Tibial artery (tissue), 4 donors: ENCODE measurements at regions not wholly inside any gene's neighbourhood (a gene's known extent, or its start where the extent isn't known, plus 50 kb on each side); places are given as distances from the start of the nearest gene placed in this dataset.

Experiments
- DNase-seq, 2 donors: peaks; one replicate each; pipeline ENCODE4 v3.0.0-alpha.2; 2019
- H3K27ac ChIP-seq, 2 donors: fragments of 200-600 bp; sonication (generic) in 1 of 2; 1 replicate in 1 of 2; 2 replicates in 1 of 2; pipeline ENCODE4 v1.5.1; 2018 to 2019; ENCODE audit warnings: mild to moderate bottlenecking in 1 of 2
- H3K27me3 ChIP-seq, 2 donors: fragments of 200-600 bp; sonication (generic) in 1 of 2; one replicate each; pipeline versions ENCODE4 v1.5.1 to v1.6.0; 2016 to 2019
- H3K36me3 ChIP-seq, 3 donors: fragments of 200-600 bp; sonication (generic) in 2 of 3; one replicate each; pipeline ENCODE4 v1.5.1; 2016 to 2019; ENCODE audit warnings: mild to moderate bottlenecking in 2 of 3
- H3K4me1 ChIP-seq, 4 donors: fragments of 200-600 bp; sonication (generic) in 2 of 4; 1 replicate in 3 of 4; 2 replicates in 1 of 4; pipeline ENCODE4 v1.5.1; 2016 to 2019
- H3K4me3 ChIP-seq, 2 donors: fragments of 200-600 bp; sonication (generic) in 1 of 2; 1 replicate in 1 of 2; 2 replicates in 1 of 2; pipeline ENCODE4 v1.5.1; 2018 to 2019; ENCODE audit warnings: mild to moderate bottlenecking in 2 of 2
- H3K9me3 ChIP-seq, 3 donors: fragments of 200-600 bp; sonication (generic) in 1 of 3; one replicate each; pipeline ENCODE4 v1.5.1; 2016 to 2019
- CTCF ChIP-seq, 2 experiments: fragments of 200-600 bp in 1 of 2; fragments of 450-650 bp in 1 of 2; IDR thresholded peaks; one replicate each; pipeline ENCODE4 v1.5.1; 2017 to 2019; ENCODE audit warnings: antibody characterized with exemption in 2 of 2, mild to moderate bottlenecking in 1 of 2, moderate library complexity in 1 of 2
- intact Hi-C: fragments of 100-400 bp; cut with DNase I; formaldehyde crosslinking; loops from one replicate; pipeline ENCODE4 v1.15.0; 2023; ENCODE audit warnings: low total_unique reads

GRCh38 chr2:34388446-34388845 is 789.3 kb upstream of the FAM98A start:
- TF ChIP-seq CTCF (IDR thresholded peaks at IDR 0.05), result no peak
- no peak overlapping the region for H3K27ac ChIP-seq
- no peaks in the 10 kb centered on the region for H3K9me3 ChIP-seq
- intact Hi-C loops, result no loop called here
- no peaks in the 10 kb centered on the region for H3K36me3 ChIP-seq
- H3K27me3 ChIP-seq, result no peaks in the 10 kb centered on the region
- no peak for DNase-seq
- H3K4me3 ChIP-seq, result no peak overlapping the region
- H3K4me1 ChIP-seq, result no peaks in the 10 kb centered on the region

GRCh38 chr2:34387536-34387935 is 788.4 kb upstream of the FAM98A start:
- Histone ChIP-seq H3K27ac (no peak overlapping the region), H3K27me3 (no peaks in the 10 kb centered on the region), H3K36me3 (no peaks in the 10 kb centered on the region), H3K4me3 (no peak overlapping the region), H3K4me1 (no peaks in the 10 kb centered on the region), H3K9me3 (no peaks in the 10 kb centered on the region)
- no peak for DNase-seq
- TF ChIP-seq CTCF (IDR thresholded peaks at IDR 0.05), result no peak
- intact Hi-C loops, result no loop called here

- Histone ChIP-seq H3K4me3 (no peak overlapping the region), H3K27me3 (no peaks in the 10 kb centered on the region), H3K9me3 (no peaks in the 10 kb centered on the region), H3K36me3 (no peaks in the 10 kb centered on the region), H3K4me1 (no peaks in the 10 kb centered on the region), H3K27ac (no peak overlapping the region)
- intact Hi-C loops, result no loop called here
- no peak for DNase-seq
- no peak for TF ChIP-seq CTCF (IDR thresholded peaks at IDR 0.05)
Observed at GRCh38 chr2:34379586-34379985, 780.5 kb upstream of the FAM98A start.

- intact Hi-C loops, result no loop called here
- no peak overlapping the region for H3K4me3 ChIP-seq
- H3K36me3 ChIP-seq, result no peaks in the 10 kb centered on the region
- TF ChIP-seq CTCF (IDR thresholded peaks at IDR 0.05), result no peak
- DNase-seq, result no peak
- no peaks in the 10 kb centered on the region for H3K27me3 ChIP-seq
- no peaks in the 10 kb centered on the region for H3K4me1 ChIP-seq
- no peaks in the 10 kb centered on the region for H3K9me3 ChIP-seq
- H3K27ac ChIP-seq, result no peak overlapping the region
Observed at GRCh38 chr2:34373586-34374233, 774.6 kb upstream of the FAM98A start.

GRCh38 chr2:34372967-34373366 is 773.9 kb upstream of the FAM98A start:
- H3K36me3 ChIP-seq, result no peaks in the 10 kb centered on the region
- no peak for DNase-seq
- H3K9me3 ChIP-seq, result no peaks in the 10 kb centered on the region
- intact Hi-C loops, result no loop called here
- no peak overlapping the region for H3K4me3 ChIP-seq
- no peak for TF ChIP-seq CTCF (IDR thresholded peaks at IDR 0.05)
- H3K27me3 ChIP-seq, result no peaks in the 10 kb centered on the region
- no peaks in the 10 kb centered on the region for H3K4me1 ChIP-seq
- H3K27ac ChIP-seq, result no peak overlapping the region

- H3K4me1 ChIP-seq, result no peaks in the 10 kb centered on the region
Observed at GRCh38 chr2:34371711-34372110, 772.6 kb upstream of the FAM98A start.

More at GRCh38 chr2:34371711-34372110, 772.6 kb upstream of the FAM98A start:
- Histone ChIP-seq H3K27me3 (no peaks in the 10 kb centered on the region), H3K36me3 (no peaks in the 10 kb centered on the region), H3K27ac (no peak overlapping the region), H3K9me3 (no peaks in the 10 kb centered on the region), H3K4me3 (no peak overlapping the region)
- DNase-seq, result no peak
- no peak for TF ChIP-seq CTCF (IDR thresholded peaks at IDR 0.05)
- intact Hi-C loops, result no loop called here
